Central memory CD8-positive, alpha-beta T cell (primary cell): ENCODE measurements at regions not wholly inside any gene's neighbourhood (a gene's known extent, or its start where the extent isn't known, plus 50 kb on each side); places are given as distances from the start of the nearest gene placed in this dataset.

Experiments
- ATAC-seq: fragments of 150-1000 bp; cut with Tn5 transposase; replicated peaks from 2 replicates; pipeline ENCODE4 v1.10.0; 2022; ENCODE audit warnings: mild to moderate bottlenecking, moderate FRiP score, moderate number of reproducible peaks; ENCODE audit not compliant: poor library complexity, severe bottlenecking; ENCODE audit errors: extremely low read depth
- DNase-seq, 2 donors: peaks; one replicate each; pipeline ENCODE4 v3.0.0; 2021; ENCODE audit warnings: low spot score in 2 of 2
- H3K27ac Mint-ChIP-seq: one replicate; pipeline ENCODE4 v1.8.0; 2022; ENCODE audit warnings: low read depth, mild to moderate bottlenecking, moderate library complexity, mixed read lengths
- H3K27me3 Mint-ChIP-seq: one replicate; pipeline ENCODE4 v1.8.0; 2022; ENCODE audit warnings: mixed read lengths
- H3K36me3 Mint-ChIP-seq: one replicate; pipeline ENCODE4 v1.8.0; 2022; ENCODE audit warnings: mild to moderate bottlenecking, moderate library complexity, mixed read lengths; ENCODE audit not compliant: insufficient read depth
- H3K4me1 Mint-ChIP-seq: one replicate; pipeline ENCODE4 v1.8.0; 2022; ENCODE audit warnings: mixed read lengths
- H3K4me3 Mint-ChIP-seq: one replicate; pipeline ENCODE4 v1.8.0; 2022; ENCODE audit warnings: mild to moderate bottlenecking, moderate library complexity, mixed read lengths
- H3K9me3 Mint-ChIP-seq: one replicate; pipeline ENCODE4 v1.8.0; 2022; ENCODE audit warnings: mixed read lengths

DNA sequence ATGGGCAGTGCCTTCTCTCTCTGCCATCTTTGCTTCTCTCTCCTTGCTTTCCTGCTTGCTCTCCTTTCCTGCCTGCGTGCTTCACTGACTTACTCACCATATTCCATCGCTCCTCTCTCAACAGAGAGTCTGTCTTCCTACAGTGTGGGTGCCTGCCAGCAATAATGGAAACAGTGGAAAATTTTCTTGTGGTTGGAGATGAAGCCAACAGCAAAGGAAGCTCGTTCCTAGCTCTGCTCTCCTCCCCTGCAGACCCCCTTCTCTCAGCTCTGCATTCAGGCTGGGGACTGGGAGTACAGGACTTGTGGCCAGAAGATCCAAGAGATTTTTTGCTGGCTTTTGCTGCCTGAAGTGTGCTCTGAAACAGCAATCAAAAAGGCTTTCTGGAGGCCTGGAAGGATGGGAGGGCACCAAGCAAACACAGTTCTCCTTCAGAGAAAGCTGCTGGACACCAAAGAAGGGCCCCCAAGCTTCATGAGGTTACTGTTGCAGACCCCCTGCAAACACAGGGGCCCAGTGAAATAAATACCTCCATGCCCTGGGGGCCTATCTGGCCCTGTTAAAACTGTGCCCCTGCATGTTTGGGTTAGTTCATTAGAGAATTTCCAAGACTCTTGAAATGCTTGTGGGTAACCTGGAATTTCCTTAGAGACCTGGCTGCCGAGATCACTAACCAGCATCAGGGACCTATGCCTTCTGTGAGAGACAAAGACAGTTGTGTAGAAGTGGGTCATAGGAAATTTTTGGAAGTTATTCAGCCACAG, 149.9 kb upstream of the RASGRP1 start:
- H3K9me3 Mint-ChIP-seq = no peaks in the 10 kb centered on the region
- H3K4me1 Mint-ChIP-seq = no peaks in the 10 kb centered on the region
- peaks cover 9% of the 10 kb centered on the region for H3K27me3 Mint-ChIP-seq
- ATAC-seq (no peak), DNase-seq (no peak)
- no peak overlapping the region for H3K27ac Mint-ChIP-seq
- H3K36me3 Mint-ChIP-seq = no peaks in the 10 kb centered on the region
- no peak overlapping the region for H3K4me3 Mint-ChIP-seq

DNA sequence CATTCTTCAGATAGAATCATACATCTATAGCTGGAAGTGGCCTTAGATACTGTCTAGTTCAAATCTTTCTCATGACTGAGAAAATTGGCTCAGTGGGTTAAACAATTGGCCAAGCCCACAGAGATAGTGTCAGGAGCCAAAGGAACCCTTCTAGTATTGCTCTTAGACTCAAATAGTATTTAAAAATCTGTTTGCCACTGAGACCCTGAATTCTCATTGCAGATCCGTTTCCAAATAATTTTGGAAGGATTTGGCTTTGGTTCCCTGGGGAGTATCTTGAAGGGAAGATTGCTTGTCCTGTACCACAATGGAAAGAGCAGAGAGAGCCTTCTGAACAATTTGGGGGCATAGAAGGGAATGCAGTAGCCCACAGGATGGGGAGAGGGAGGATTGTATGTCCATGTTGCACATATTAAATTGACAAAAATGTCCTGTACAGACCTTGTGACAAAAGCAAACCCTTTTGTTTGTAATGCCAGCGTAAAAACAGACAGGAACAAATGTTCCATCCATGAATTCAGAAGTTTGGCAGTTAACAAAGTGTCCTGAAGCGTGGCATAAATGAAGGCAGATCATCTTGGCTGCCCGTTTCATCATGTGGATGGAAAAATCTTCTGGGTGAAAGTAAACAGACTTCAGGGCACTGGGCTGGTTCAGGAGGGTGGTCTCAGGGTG, 156.4 kb upstream of the RASGRP1 start:
- Mint-ChIP-seq H3K27me3 (no peaks in the 10 kb centered on the region), H3K4me1 (no peaks in the 10 kb centered on the region), H3K27ac (no peak overlapping the region), H3K36me3 (no peaks in the 10 kb centered on the region), H3K9me3 (no peaks in the 10 kb centered on the region), H3K4me3 (no peak overlapping the region)
- no peak for DNase-seq
- no peak for ATAC-seq

- Mint-ChIP-seq H3K36me3 (peaks cover 2% of the 10 kb centered on the region), H3K4me1 (no peaks in the 10 kb centered on the region), H3K4me3 (no peak overlapping the region), H3K27ac (no peak overlapping the region), H3K9me3 (no peaks in the 10 kb centered on the region), H3K27me3 (peaks cover 4% of the 10 kb centered on the region)
- no peak for DNase-seq
- no peak for ATAC-seq
These were observed 156.9 kb upstream of the RASGRP1 start for GRCh38 chr15:38721568-38721945.

- Mint-ChIP-seq H3K27ac (no peak overlapping the region), H3K36me3 (peaks cover 2% of the 10 kb centered on the region), H3K4me3 (no peak overlapping the region), H3K4me1 (no peaks in the 10 kb centered on the region), H3K9me3 (no peaks in the 10 kb centered on the region), H3K27me3 (peaks cover 11% of the 10 kb centered on the region)
- no peak for DNase-seq
- ATAC-seq = no peak
These were observed 157.6 kb upstream of the RASGRP1 start for GRCh38 chr15:38722236-38722635.

- Mint-ChIP-seq H3K27me3 (peaks cover 34% of the 10 kb centered on the region), H3K36me3 (peaks cover 2% of the 10 kb centered on the region), H3K9me3 (no peaks in the 10 kb centered on the region), H3K4me3 (no peak overlapping the region), H3K4me1 (no peaks in the 10 kb centered on the region), H3K27ac (no peak overlapping the region)
- DNase-seq (no peak), ATAC-seq (no peak)
These were observed 160.2 kb upstream of the RASGRP1 start for GRCh38 chr15:38724827-38725226.

GRCh38 chr15:38726187-38726586, 161.6 kb upstream of the RASGRP1 start:
- no peak overlapping the region for H3K4me3 Mint-ChIP-seq
- no peak overlapping the region for H3K27ac Mint-ChIP-seq
- ATAC-seq (no peak), DNase-seq (no peak)
- peaks cover 2% of the 10 kb centered on the region for H3K36me3 Mint-ChIP-seq
- H3K27me3 Mint-ChIP-seq = peaks cover 46% of the 10 kb centered on the region
- no peaks in the 10 kb centered on the region for H3K9me3 Mint-ChIP-seq
- no peaks in the 10 kb centered on the region for H3K4me1 Mint-ChIP-seq

- DNase-seq = no peak
- no peaks in the 10 kb centered on the region for H3K4me1 Mint-ChIP-seq
- no peaks in the 10 kb centered on the region for H3K9me3 Mint-ChIP-seq
- H3K27me3 Mint-ChIP-seq = peaks cover 59% of the 10 kb centered on the region
- no peak overlapping the region for H3K27ac Mint-ChIP-seq
- ATAC-seq = no peak
- H3K36me3 Mint-ChIP-seq = no peaks in the 10 kb centered on the region
- H3K4me3 Mint-ChIP-seq = no peak overlapping the region
These were observed 168.7 kb upstream of the RASGRP1 start for GRCh38 chr15:38733331-38733730.

- DNase-seq (no peak), ATAC-seq (no peak)
- Mint-ChIP-seq H3K4me3 (no peak overlapping the region), H3K4me1 (no peaks in the 10 kb centered on the region), H3K27me3 (peaks cover 61% of the 10 kb centered on the region), H3K9me3 (no peaks in the 10 kb centered on the region), H3K27ac (no peak overlapping the region), H3K36me3 (no peaks in the 10 kb centered on the region)
These were observed 175.6 kb upstream of the RASGRP1 start for GRCh38 chr15:38740206-38740605.

- Mint-ChIP-seq H3K36me3 (no peaks in the 10 kb centered on the region), H3K27me3 (peaks cover 61% of the 10 kb centered on the region), H3K27ac (no peak overlapping the region), H3K4me3 (no peak overlapping the region), H3K4me1 (no peaks in the 10 kb centered on the region), H3K9me3 (no peaks in the 10 kb centered on the region)
- DNase-seq (no peak), ATAC-seq (no peak)
These were observed 178.5 kb upstream of the RASGRP1 start for GRCh38 chr15:38743147-38743546.

- no peaks in the 10 kb centered on the region for H3K4me1 Mint-ChIP-seq
- no peak overlapping the region for H3K27ac Mint-ChIP-seq
- H3K36me3 Mint-ChIP-seq = no peaks in the 10 kb centered on the region
- no peaks in the 10 kb centered on the region for H3K9me3 Mint-ChIP-seq
- no peak overlapping the region for H3K4me3 Mint-ChIP-seq
- no peak for DNase-seq
- H3K27me3 Mint-ChIP-seq = peaks cover 61% of the 10 kb centered on the region
- ATAC-seq = no peak
These were observed 180.5 kb upstream of the RASGRP1 start for GRCh38 chr15:38745126-38745525.

DNA sequence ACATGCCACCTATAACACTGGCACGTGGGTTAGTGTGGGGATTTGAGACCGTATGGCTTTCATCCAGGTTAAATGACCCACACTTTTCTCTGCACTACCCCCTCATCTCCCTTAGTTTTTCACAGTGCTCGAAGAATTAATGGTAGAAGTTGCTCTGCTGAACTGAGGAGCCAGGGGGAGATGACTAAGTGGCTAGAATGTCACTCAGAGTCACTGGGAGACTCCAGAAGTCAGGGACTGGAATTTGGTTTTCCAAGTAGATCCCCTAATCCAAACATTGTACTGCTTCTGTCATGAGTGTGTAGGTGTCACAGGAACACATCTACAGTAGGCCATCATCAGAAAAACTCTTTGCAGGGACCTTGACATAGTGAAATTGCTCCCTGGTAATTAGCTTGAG, 181.0 kb upstream of the RASGRP1 start:
- H3K9me3 Mint-ChIP-seq = no peaks in the 10 kb centered on the region
- no peak overlapping the region for H3K4me3 Mint-ChIP-seq
- DNase-seq (no peak), ATAC-seq (no peak)
- no peaks in the 10 kb centered on the region for H3K36me3 Mint-ChIP-seq
- no peak overlapping the region for H3K27ac Mint-ChIP-seq
- peaks cover 63% of the 10 kb centered on the region for H3K27me3 Mint-ChIP-seq
- no peaks in the 10 kb centered on the region for H3K4me1 Mint-ChIP-seq

DNA sequence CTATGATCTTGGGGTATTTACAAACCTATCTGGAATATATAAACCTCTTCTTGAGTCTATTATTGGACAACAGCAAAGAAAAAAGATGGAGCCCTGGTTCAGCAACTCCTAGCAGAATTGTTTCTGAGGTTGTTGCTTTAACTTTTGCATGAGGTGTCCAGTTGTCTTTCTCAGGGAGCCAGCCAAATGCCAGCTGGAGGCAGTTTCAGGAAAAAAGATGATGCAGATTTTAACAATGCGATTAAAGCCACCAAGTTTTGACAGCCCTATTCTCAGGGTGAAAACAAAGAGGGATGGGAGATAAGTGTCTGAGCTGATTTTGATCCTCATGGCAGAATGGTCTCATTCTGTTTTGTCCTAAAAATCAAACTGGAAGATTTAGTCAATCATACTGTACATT, 181.6 kb upstream of the RASGRP1 start:
- ATAC-seq (no peak), DNase-seq (no peak)
- no peaks in the 10 kb centered on the region for H3K9me3 Mint-ChIP-seq
- H3K27ac Mint-ChIP-seq = no peak overlapping the region
- H3K4me1 Mint-ChIP-seq = no peaks in the 10 kb centered on the region
- no peaks in the 10 kb centered on the region for H3K36me3 Mint-ChIP-seq
- H3K27me3 Mint-ChIP-seq = peaks cover 64% of the 10 kb centered on the region
- H3K4me3 Mint-ChIP-seq = no peak overlapping the region

GRCh38 chr15:38748710-38749109, 184.1 kb upstream of the RASGRP1 start:
- Mint-ChIP-seq H3K27me3 (peaks cover 59% of the 10 kb centered on the region), H3K36me3 (no peaks in the 10 kb centered on the region), H3K27ac (no peak overlapping the region), H3K9me3 (no peaks in the 10 kb centered on the region), H3K4me1 (no peaks in the 10 kb centered on the region), H3K4me3 (no peak overlapping the region)
- no peak for ATAC-seq
- DNase-seq = no peak
